Stimulated activated CD4-positive, alpha-beta T cell treated with anti-CD3 and anti-CD28 coated beads, Interleukin-4, amount 100 ng/mL, for 48 hours (primary cell): ENCODE measurements at regions not wholly inside any gene's neighbourhood (a gene's known extent, or its start where the extent isn't known, plus 50 kb on each side); places are given as distances from the start of the nearest gene placed in this dataset.

Experiments
- DNase-seq, 2 donors: peaks; one replicate each; pipeline ENCODE4 v3.0.0-alpha.2; 2020; ENCODE audit warnings: low read depth in 2 of 2

DNA sequence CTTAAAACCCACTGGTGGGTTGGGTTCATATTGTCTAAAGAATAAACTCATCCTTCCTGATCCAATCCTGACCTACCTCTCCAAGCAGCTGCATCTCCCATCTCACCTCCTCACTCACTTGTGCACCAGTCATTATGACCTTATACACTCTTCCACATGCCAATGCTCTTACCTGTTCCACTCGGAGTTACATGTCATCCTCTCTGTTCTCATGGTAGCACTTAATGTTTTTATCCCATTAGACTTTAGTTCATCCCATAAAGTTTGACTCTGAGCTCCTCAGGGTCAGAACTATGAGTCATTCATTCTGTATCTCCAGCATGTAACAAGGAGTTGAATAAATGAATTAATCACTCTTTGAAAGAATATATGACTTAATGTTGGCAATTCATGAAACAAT lies 330.2 kb downstream of the KLF12 start:
- no peak for DNase-seq

DNA sequence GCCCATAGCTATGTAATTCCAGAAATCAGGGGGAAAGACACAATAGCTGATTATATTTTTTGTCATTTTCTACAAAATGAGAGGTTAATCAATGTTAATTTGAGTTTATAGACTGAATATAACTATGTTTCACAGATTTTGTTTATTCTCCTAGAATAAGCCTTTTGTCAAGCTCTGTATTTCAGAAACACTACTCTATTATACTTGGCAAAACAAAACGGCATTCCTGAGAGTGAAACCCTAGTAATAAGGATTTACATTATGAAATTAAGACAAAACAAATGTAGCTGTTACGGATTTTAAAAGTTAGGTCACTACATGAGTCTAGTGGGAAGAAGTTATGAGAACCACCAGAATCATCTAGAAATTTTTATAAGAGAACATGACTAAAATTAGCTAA lies 334.2 kb downstream of the KLF12 start:
- no peak for DNase-seq

DNA sequence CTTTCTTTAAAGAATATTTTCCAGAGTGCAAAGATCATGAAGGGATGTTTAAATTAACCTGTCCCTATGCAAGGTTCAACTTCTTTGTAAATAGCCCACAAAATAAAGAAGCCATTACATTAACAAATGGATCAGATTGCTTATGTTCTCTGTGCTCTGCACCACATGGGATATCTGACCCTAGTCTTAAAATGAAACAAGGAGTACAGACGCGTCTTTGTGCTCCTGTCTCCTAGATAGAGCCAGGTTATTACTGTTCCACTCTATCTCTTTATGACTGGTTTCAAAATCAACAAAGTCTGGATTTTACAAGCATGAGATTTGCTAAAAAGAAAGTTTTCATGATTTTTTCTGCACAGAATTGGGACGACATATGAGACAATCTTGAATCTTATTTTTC lies 339.4 kb downstream of the KLF12 start:
- no peak for DNase-seq

DNA sequence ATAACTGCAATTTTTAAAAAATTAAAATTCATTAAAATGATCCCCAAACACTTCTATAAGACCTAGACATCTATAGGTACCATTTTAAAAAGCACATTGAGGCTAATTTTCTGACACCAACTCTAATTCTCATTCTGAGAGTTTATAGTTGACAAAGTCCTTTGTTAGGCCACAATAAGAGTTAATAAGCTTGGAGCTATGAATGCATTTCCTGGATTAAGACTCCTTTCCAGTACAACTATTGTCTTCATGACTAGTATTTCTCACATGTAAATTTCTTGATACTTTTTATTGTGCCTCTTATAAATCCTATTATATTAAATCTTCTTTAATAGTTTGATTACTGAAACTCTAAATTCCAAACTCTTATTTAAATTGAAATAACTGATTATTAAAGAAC lies 340.8 kb downstream of the KLF12 start:
- no peak for DNase-seq

DNA sequence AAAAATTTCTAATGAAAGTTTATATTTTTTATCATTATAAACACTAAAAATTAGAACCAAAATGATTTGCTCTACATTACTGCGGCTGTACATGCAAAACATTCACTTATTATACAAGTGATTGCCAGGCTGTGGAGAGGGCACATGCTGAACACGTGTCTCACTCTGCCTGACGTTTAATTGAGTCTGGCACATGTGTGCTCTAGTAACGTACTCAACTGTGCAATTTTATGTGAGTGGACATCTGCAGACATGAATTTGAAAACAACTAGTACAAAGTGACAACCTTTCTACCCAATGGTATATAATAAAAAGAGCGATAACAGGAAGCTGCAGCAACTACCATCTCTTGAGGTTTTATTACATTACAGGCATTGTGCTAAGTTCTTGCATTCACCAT lies 341.4 kb downstream of the KLF12 start:
- no peak for DNase-seq

DNA sequence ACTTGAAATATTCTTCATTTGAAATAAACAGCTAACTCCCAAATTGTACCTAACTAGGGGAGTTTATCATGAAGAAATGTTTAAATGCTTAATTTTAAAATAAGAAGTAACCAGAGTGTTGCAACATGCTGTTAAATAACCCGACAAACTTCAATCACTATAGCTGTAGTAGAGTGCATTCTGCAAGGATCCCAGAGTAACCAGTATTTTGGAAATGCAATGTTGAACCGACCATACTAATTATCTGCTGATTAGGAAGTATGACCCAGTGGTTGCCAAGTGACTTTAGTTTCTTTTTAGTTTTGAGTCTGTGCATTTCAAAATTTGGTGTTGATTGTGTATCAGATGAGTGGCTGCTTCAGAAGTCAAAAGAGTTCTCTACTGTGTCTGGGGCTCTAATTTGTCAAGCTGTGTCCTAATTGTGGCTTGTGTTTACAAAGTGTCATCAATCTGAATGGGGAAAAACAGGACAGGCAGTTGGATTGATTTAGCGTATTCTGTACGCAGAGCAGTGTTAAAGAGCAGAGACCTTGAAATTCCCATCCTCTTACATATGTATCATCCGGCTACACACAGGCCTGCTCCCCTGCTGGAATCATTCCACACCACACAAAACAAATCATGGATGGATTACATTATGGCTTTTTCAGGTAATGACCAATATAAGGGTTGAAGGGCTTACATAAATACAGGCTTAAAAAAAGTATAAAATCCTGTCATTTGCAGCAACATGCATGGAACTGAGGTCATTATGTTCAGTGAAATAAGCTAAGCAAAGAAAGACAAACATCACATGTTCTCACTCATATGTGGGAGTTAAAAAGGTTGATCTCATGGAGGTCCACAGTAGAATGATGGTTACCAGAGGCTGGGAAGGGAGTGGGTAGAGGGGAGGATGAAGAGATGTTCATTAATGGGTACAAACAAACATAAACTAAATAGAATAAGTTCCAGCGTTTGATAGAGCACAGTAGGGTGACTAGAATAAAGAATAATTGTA lies 351.5 kb downstream of the KLF12 start:
- no peak for DNase-seq

DNA sequence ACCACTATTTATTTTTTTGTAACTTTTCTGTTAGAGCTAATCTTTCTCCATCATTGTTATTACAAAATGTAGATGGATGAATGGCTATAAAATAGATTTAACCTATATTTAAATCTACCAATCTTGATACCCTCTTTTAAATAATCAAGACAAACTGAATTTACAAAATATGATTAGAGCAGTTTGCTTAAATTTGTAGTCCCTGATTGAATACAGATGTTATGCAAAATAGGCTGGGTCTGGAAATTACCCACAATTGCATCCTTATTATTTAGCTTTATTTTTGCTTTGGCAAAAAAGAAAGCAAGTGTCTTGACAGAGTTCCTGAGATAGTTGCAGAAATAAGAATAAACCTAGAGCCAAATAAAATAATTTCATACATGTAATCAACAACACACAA lies 352.8 kb downstream of the KLF12 start:
- no peak for DNase-seq

DNA sequence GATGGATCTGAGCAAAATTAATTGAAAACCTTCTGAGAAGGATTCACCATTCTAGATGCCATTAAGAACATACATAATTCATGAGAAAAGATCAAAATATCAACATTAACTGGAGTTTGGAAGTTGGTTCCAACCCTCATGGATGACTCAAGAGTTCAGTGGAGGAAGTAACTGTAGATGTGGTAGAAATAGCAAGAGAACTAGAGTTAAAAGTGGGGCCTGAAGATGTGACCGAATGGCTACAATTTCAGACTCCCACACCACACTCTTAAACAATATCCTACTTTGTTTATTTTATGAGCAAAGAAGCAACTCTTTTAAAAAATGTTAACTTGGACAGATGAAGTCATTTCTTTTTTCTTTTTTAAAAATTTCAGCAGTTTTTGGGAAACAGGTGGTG lies 354.3 kb downstream of the KLF12 start:
- DNase-seq, result no peak

DNA sequence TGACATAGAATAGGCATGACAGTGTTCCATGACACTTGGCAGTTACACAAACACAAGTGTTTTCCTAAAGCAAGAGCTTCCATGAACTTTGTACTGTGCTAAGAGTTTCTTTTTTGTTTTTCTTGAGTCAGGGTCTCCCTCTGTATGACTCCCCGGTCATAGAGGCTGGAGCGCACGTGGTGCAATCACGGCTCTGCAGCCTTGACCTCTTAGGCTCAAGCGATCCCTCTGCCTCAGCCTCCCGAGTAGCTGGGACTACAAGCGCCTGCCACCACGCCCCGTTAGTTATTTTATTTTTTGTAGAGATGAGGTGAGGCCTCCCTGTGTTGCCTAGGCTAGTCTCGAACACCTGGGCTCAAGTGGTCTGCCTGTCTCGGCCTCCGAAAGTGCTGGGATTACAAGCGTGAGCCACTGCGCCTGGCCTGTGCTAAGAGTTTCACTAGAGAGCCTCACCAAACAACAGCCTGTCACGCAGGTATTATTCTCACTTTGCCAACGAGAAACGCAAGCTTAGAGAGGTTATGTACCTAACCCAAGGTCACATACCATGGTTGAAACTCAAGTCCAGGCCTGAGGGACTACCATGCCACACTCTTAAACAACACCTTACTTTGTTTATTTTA lies 355.9 kb downstream of the KLF12 start:
- no peak for DNase-seq

DNA sequence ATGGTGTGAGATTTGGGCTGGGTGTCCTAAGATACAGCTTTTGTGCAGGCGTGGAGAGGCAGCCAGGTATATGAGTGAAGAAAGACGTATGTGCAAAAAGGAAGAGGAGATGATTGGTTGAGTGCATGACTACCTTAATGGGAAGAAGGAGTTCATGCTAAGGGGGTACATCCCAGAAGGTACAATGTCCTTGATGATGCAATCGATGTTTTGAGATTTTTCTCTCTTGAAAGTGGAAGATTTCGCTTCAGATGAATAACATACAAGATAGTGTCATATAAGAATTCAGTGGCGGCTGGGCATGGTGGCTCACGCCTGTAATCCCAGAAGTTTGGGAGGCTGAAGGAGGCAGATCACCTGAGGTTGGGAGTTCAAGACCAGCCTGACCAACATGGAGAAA lies 357.1 kb downstream of the KLF12 start:
- DNase-seq, result no peak

DNA sequence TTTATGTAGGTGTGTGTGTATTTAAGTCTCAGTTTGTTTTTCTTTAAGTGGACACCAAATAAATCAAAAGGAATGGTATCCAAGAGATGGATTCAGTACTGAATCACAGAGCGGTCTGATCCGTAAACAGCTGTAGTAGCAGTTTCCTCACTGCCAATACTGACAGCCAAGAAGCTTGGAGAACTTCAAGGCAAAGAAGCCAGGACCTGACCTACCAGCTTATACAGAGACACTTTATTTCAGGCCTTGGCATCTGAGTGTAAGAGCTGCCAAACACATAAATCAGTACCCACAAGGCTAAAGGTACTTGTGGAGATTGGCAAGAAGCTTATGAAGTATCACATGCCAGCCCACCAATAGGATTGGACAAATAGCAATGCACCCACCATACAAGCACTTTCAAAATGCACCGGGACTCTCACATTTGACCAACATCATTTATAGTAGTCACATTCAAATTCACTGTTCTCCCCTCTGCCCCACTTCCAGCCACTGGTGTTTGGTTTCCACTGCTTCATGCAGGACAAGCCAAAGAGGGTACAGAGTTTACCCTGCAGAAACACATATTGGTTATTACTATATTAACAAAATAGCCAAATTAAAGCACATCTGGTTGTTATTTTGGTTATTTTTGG lies 357.9 kb downstream of the KLF12 start:
- DNase-seq, result no peak

DNA sequence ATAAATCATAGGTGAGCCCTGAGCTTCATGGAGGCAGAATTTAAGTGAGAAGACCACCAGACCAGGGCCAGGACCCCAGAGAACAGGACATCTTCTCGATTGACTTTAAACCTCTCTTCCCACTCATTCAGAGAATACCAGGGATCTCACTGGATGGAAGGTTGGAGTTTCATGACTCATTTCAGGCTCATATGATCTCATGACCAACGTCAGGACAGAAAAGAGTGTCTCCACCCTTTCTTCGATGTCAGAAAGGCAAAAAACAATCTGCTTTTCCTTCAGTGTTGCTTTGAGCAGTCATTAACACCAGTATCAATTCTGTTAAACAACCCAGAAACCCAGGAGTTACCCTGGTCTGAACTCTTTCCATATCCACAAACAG lies 361.0 kb downstream of the KLF12 start:
- DNase-seq, result no peak

DNA sequence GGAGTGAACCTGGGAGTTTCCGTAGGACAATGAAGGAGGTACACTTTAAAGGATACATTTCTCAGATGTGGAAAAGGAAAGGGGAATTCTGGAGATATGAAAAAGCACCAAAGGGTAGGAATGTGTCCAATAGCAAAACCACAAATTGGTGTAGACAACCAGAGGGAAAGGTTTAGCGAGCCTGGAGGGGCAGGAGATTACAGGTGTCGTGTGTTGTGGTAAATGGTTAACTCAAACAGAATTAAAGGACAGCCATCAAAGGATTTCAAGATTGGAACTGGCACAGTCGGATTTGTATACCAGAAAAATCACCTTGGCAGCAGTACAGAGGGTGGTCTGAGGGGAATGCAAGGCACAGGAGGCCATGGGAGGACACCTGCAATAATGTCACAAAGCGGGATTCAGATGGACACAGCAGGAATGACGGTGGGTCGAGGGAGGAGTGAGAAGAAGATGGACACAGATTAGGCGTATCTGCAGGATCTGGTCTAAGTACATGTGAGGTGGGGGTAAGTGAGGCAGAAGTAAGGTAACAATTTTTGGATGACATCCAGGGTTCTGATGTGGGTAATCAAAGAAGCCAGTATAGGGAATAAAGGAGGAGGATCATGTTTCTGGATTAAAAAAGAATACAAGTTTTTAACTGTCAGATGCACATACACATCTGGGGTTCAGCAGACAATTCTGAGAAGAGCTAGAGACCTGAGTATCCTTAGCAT lies 361.6 kb downstream of the KLF12 start:
- no peak for DNase-seq

DNA sequence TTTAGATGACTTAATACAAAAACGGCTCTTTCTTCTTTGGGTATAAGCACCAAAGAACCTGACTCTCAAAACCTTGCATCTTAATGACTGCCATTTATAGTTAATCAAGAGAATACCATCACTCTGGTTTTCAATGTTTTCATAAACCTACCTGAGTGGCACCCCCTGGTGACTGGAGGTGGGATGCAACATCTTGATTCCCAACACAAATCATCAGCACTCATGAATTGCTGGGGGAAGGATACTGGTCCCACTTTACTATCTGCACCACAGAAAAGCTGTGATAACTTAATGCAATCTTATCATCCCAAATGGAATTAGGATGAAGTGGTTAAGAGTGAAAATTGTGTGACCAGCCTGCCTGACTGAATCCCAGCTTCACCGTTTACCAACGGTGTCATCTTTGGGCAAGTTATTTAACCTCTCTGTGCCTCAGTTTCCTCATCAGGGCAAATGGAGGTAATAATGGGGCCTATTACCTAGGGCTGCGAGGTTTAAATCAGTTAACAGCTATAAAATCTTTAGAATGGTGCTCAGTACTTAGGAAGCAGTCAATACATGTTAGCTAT lies 366.4 kb downstream of the KLF12 start:
- peak; percentile 7 to 14 for DNase-seq

DNA sequence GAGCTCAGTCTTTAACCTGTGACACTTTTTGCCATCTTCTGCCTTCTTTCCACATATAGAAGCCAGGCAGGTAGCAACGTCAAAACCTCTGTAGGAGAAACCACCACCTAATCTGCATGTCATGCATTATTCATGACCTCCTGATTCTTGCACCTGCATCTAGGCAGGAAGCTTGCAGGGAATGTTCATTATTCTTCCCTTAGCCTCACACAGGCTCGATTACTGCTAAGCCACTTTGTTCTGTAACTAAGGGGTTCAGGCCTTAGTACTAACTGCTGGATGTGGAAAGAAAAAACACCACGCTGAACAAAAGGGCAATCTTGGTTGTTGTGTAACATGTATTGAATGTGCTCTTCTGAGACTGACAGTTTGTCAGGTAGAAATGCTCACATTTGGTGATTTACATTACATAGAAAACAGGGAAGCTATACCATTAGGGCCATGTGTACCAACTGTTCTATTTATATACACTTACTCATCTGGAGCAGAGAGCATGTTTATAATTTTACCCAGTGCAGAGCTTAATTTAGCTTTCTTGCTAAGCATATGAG lies 366.9 kb downstream of the KLF12 start:
- DNase-seq, result no peak

DNA sequence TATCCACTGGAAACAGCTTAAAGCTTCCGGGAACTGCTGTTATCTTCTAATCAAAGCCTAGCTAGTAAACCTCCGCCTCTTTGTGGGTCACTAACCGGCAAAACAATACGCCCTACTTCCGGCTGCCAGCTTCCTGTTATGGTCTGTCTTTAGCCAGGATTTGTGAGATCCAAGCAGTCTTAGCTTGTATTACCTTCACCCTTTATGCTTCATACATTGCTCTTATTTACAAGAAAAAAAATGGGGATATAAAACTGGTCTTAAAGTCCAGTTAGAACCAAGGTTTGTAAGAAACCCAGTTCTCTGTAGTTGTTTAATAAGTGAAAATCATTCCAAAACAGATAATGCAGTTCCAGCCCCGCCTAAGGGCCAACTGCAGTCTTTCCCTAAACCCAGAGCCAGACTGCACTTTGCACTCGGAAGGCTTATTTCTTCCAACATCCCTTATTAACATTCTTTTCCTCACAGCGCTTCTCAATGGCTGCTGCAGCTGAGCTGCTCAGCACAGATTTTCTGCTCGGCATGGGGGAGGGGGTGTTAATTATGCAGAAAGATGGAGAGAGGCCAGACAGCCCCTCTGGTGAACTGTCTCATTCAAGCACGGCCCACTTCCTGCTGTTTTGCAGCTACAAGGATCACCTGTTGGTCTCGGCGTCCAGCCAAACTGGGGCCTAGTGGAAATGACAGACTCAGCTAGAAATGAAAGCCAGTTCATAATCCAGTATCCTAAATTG lies 368.4 kb downstream of the KLF12 start:
- DNase-seq, result peak; percentile 50 to 56

DNA sequence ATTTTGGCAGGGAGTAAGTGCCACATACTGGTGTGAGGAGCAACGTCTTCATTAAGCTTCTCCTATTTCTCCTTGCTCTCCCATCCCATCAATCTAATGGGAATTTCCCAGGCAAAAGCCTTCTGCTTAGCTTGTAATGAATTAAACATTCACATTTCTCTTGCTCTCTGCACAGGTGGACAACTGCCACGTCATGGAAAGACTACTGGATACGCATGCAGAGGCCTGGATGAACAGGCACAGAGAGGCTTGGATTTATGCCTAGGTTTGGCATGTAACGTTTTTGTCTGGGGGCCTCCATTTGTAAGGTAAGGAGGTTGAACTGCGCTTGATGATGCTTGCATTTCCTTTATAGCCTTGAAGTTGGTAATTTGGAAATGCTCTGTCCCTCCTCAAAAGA lies 374.8 kb downstream of the KLF12 start:
- DNase-seq, result no peak

DNA sequence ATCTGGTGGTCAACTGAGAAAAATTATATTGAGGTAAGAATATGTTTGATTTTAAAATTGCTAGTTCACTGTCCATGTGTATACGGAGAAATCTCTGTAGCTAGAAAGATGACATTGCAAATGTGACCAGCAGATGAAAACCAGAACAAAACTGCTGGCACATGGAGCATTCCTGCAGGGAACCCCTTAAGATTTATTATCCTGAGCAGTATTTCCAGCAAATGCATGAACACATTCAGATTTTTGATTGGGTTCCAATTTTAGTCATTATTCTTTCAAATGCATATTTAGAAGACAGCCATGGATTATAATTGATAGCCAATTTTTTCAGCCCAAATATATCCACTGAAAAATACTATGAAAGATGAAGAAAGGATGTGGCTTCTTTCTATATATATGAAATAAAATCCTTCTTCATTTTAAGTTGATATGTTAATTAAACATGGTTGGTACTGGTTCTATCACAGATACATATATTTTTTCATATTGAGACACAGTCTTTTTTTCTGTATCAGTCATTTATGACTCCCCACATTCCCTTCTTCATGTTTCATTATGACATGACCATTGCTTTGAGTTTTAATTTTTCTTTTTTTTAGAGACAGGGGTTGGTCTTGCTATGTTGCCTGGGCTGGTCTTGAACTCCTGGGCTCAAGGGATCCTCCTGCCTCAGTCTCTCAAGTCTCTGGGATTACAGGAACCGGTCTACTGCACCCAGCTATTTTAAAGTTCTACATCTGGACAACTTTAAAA lies 376.5 kb downstream of the KLF12 start:
- DNase-seq, result no peak

DNA sequence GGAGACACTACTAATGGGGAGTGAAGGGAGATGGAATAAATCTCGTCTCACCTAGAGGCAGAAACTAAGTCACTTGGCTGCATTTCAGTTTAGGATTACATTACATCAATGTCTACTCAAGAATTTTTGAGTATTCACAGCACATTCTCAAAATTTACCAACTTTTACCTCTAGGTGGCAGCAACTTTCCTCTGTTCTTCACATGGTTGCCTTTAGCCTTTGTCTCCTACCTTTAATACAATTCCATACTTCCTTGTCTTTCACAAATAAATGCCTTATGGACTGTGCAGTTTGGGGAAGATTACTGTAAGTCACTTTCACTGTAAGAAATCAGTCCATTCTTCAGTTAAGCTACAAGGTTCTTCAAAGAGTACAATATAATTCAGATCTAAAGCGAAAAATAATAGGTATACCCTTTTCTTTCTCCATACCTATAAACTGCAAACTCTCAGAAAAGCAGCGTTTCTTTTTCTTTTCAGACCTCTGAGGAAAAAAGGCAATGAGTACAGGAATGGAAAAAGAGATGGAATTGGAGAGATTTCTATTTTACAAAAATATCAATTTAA lies 379.4 kb downstream of the KLF12 start:
- no peak for DNase-seq

DNA sequence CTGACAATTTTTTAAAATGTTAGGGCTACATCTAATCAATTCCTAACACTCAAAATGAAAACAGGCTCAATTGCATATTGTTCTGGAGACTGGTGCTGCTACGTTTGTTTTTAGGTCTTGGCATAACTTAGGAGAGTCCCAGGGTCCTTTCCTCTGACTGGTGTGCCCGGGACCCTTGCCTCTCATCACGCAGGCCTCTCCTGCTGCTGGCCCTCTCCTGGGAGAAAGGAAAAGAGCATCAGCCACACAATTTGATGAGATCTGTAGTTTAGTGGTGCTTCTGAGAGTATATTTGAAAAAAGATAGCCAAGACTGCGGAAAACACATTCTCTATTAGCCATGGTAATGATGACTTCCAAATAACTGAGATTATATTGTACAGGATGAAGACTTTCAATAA lies 380.0 kb downstream of the KLF12 start:
- DNase-seq, result no peak
